NCI-H2107 (cell line): ENCODE measurements at regions not wholly inside any gene's neighbourhood (a gene's known extent, or its start where the extent isn't known, plus 50 kb on each side); places are given as distances from the start of the nearest gene placed in this dataset.
"Not testable (repeated sequence)": the region's sequence is repeated elsewhere in the genome, so short reads cannot be mapped to it uniquely, and the experiment has no call there.

Source experiments
- DNase-seq: peaks from one replicate; lab custom pipeline; 2025; lab: John Stamatoyannopoulos, UW

DNA sequence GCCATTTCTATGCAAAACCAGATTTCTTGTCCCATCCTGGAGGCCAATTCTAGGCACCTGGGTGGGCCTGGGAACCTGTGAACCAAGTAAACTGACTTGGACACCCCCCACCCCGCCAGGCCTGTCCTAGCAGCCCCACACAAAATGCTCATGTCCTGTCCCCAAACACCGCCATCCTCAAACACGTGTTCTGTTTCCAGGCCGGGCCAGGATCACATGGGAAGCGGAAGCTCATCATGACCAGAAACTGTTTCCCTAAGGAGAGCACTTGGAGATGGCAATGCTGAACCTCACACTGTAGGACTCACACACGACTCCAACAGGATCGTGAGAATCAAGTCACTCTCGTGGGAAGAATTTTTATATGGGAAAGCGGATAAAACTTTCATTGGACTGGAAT lies 78.7 kb upstream of the DRD5 start:
- not testable (repeated sequence) for DNase-seq

DNA sequence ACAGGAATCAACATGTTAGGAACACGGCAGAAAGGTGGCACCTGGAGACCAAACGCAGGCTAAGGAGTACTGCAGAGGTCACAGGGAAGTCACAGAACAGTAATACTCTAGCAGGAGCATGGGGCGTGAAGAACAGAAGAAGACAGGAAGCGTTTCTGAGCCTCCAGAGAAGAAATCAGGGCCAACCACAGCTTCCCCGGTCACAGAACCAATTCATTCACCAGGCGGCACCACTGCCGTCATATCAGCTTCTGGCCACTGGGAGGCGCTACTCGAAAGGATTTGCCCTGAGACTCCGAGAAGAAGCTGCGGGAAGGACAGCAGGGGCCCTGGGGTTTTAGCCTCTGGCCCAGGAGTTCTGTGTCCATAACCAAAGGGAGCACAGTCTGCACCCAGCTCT lies 78.0 kb upstream of the DRD5 start:
- peak; percentile 21 for DNase-seq

DNA sequence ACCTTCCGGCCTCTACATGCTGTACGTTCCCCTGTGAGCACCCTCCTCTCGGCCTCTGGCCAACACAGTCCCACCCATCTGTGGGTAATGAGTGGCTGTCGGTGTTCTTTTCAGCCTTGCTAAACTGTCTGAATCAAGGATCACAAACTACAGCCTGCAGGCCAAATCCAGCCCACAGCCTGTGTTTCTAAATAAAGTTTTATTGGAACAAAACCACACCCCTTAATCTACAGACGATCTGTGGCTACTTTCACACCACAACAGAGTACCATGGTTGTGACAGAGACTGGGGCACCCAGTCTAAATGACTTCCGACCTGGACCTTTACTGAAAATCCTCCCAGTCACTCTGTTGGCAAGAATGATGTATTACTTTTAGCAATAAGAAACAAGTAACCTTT lies 77.3 kb upstream of the DRD5 start:
- not testable (repeated sequence) for DNase-seq

DNA sequence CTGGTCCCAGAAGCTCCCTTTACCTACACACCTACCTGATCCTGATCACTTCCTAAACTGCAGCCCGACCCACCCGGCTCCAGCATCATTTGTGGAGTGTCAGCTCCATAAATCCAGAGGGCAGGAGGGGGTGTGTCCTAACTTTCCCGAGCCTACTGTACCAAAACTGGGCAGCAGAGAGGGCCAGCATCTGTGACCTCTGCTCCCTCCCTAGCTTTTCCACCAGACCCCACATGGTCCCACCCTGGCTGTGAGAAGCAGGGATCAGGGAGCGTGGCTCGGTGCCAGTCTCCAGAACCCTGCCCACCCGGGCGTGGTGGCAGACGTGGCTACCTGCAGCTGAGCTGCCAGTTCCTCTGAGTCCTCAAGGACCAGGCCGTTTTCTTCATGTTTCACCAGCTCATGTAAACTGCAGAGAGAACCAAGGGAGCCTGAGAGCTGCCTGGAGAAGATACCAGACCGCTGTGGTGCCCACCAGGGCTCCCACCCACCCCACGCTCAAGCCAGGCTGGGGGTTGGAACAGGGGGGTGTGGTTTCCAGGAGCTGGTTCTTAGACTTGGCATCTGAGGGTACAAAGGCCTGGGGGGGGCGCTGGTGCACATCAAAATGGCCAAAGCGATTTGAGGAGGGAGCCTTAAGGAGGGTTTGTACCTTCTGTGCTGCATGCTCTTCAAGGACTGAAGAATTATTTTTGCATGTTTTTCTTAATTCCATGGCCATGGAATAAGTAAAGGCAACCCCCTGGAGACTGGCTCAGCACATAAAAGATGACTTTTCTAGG lies 76.7 kb upstream of the DRD5 start:
- DNase-seq, result no peak

DNA sequence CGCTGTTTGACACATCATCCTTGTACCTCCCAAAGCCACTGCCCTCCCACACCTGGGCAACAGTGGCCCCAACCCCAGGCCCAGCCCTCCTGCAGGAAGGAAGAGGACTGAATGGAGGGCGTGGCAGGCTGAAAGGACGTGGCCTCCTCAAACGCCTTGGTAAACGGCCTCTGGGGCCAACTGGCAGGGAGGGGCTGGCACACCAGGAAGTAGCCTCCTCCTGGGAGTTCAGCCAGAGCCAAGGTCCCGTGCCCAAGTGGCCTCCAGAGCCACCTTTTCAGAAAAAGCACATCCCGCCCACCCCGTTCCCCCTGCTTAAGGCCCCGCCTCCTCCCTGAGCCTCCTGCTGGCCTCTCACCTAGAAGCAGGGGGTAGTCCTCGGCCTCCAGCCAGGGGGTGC lies 74.2 kb upstream of the DRD5 start:
- not testable (repeated sequence) for DNase-seq

DNA sequence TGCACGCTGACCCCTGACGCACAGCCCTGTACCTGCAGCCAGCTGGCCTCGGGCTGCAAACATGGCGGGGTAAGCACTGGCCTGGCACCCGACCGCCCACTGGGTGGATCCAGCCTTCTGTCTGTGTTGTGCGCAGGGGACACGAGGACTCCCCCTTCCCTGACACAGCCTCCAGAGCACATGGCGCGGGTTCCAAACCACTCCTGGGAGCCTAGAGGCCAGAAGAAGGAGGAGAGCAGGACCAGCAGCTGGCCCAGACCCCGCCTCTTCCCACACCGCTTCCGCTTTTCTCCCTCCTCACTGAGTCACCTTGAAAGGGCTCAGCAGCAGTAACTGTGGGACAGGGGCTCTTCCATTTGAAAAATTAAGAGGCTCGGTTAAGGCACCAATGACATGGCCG lies 73.5 kb upstream of the DRD5 start:
- not testable (repeated sequence) for DNase-seq

DNA sequence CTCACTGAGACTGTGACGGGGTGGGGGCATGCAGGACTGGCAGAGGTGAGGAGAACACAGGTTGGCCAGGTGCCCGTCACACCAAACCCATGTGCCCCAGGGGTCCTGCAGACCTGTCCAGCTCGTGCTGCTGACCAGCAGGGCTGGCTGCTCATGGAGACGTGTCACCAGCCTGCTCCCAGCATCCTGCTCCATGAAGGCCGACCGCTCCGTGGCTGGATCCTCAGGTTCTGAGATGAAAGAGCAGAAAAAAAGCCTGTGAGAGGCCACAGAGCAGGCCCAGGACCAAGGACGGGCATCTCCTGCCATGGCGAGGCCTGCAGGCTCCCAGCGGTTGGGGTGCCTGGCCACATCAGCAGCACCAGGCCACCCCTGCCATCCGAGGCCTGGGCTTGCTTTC lies 71.7 kb upstream of the DRD5 start:
- DNase-seq, result no peak

DNA sequence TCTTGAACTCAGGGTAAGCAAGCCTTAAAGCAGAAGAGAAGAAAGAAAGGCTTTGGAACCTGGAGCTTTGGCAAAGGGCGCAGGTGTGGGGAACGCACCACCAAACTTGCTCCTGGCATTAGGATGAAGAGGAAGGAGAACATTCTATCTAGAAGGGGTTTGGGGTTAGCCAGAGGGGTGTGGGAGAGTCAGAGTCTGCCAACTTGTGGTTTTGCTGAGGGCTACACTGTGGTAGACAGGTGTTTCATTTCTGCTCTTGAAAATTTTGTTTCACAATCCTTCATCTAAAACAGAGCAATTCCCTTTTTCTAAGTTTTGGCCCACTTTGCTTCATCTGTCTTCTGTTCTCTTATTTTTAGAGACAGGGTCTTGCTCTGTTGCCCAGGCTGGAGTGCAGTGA lies 66.2 kb upstream of the DRD5 start:
- DNase-seq, result not testable (repeated sequence)

DNA sequence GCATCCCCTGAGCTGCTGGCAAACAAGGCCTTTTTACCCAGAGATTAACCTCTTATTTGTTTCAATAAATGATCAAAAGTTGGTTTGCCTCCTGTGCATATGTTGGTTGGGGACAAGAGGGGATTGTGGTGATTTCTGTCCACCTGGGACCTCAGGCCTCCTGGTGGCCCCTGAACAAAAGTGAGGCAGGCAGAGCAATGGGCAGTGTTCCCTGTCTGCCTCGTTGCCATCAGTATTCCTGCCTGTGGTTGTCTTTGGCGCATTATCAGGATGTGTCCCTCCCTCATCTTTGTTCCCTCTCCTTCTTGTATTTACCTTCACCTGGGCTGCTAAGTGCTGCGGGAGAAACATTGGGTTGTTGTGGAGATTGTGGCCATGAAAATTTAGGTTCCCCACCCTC lies 65.3 kb upstream of the DRD5 start:
- no peak for DNase-seq

DNA sequence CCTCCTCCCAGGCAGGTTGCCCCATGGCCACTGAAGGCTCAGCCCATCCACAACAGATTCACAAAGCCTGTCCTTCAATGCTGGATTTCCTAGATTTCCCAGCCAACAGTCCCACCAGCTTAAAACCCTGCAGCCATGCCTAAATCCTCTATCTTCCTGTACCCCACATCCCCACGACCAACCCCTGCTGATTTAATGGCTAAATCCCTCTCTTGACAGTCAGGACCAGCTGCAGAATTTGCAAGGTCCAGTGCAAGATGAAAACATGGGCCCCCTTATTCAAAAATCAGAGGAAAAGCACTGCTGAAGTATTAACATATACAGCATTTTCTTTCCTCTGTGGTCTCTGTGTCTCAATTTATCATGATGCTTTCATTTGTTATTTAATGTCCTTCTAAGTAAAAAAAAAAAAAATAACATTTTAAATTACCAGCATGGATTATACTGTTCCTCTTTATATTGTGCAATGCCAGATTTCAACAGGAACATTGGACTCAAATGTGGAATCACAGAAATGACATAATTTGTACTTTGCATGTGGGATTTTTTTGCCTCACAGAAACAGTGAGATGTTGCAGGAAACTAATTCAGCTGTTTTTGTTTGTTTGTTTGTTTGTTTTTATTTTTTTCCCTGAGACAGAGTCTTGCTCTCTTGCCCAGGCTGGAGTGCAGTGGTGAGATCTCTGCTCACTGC lies 63.0 kb upstream of the DRD5 start:
- not testable (repeated sequence) for DNase-seq

DNA sequence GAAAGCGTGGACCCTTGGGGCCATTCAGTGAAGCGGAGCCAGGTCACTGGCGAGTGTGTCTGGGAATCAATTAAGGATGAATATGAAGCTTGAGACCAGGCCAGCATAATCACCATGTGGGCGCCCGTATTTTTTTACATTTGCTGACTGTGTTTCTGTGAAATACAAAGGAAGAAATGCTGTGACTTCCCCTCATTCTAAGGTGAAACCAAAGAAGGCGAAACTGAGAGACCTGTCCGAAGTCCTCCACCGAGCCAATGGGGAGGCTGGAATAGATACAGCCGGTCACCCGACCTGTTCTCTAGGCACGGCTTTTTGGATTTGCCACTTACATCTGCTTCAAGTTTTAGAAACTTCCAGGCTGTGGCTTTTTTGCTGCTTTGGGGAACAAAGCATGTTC lies 59.3 kb upstream of the DRD5 start:
- DNase-seq, result not testable (repeated sequence)
